Adrenal gland (tissue), 5 donors: ENCODE measurements at regions not wholly inside any gene's neighbourhood (a gene's known extent, or its start where the extent isn't known, plus 50 kb on each side); places are given as distances from the start of the nearest gene placed in this dataset.

Experiments
- CTCF ChIP-seq, 6 experiments: fragments of 450-650 bp in 4 of 6; fragments of 200-600 bp in 2 of 6; sonication (generic) in 1 of 6; IDR thresholded peaks; 1 replicate in 5 of 6; 2 replicates in 1 of 6; pipeline versions ENCODE4 v1.5.1 to v1.8.0; 2016 to 2021; ENCODE audit warnings: antibody characterized with exemption in 6 of 6, mild to moderate bottlenecking in 2 of 6, moderate library complexity in 1 of 6
- POLR2A ChIP-seq, 2 donors: fragments of 450-650 bp; IDR thresholded peaks; one replicate each; pipeline ENCODE4 v1.6.1; 2017; ENCODE audit warnings: antibody characterized with exemption in 2 of 2, mild to moderate bottlenecking in 2 of 2, moderate library complexity in 1 of 2
- donor health status: DM: no; HTN: no; CAD: no.

- TF ChIP-seq CTCF (IDR thresholded peaks at IDR 0.05) (no peak), POLR2A (IDR thresholded peaks at IDR 0.05) (no peak)
Measured at GRCh38 chr6:6780231-6780630, 191.7 kb downstream of the LY86 start.
